ENCODE measurements at regions not wholly inside any gene's neighbourhood (a gene's known extent, or its start where the extent isn't known, plus 50 kb on each side); places are given as distances from the start of the nearest gene placed in this dataset.

DNA sequence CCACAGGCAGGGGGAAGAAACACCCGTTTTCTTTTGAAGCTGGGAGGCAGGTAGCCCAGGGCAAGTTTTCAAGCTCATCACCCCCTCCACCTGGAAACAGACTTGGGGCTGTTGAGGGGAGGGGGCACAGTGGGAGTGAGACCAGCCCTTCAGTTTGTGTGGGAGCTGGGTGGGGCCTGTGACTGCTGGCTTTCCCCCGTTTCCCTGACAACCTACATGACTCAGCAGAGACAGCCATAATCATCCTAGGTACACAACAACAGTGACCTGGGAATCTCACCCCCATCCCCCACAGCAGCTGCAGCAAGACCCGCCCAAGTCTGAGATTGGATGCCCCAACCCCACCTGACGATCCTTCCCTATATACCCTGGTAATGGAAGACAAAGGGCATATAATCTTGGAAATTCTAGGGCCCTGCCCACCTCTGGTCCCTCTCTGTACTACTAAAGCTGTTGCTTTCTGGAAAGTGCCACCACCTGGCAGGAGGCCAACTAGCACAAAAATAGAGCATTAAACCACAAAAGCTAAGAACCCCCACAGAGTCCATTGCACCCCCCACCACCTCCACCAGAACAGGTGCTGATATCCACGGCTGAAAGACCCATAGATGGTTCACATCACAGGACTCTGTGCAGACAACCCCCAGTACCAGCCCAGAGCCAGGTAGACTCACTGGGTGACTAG lies 422.2 kb upstream of the SGO1 start:
- no peak overlapping the region for H3K9ac ChIP-seq (ENCODE audit: low read depth, low read length, poor library complexity, severe bottlenecking)
- no peaks in the 10 kb centered on the region; the same call in 1 of the 2 replicates for H3K9me3 ChIP-seq (ENCODE audit: insufficient read depth, low read depth, low read length)
- no peaks in the 10 kb centered on the region for H3F3A ChIP-seq (ENCODE audit: low read depth)
- no peak for TF ChIP-seq EZH2phosphoT487 (IDR thresholded peaks at IDR 0.05; ENCODE audit: borderline replicate concordance)
- TF ChIP-seq, protein P1, sequence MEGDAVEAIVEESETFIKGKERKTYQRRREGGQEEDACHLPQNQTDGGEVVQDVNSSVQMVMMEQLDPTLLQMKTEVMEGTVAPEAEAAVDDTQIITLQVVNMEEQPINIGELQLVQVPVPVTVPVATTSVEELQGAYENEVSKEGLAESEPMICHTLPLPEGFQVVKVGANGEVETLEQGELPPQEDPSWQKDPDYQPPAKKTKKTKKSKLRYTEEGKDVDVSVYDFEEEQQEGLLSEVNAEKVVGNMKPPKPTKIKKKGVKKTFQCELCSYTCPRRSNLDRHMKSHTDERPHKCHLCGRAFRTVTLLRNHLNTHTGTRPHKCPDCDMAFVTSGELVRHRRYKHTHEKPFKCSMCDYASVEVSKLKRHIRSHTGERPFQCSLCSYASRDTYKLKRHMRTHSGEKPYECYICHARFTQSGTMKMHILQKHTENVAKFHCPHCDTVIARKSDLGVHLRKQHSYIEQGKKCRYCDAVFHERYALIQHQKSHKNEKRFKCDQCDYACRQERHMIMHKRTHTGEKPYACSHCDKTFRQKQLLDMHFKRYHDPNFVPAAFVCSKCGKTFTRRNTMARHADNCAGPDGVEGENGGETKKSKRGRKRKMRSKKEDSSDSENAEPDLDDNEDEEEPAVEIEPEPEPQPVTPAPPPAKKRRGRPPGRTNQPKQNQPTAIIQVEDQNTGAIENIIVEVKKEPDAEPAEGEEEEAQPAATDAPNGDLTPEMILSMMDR (conservative IDR thresholded peaks at IDR 0.05; ENCODE audit: low read length), result no peak
- H3K9me2 ChIP-seq (replicated peaks; ENCODE audit: low read depth, low read length), result no peaks in the 10 kb centered on the region
- no peak overlapping the region for H3K4me2 ChIP-seq (ENCODE audit: low read depth, low read length, poor library complexity, severe bottlenecking)
- no peaks in the 10 kb centered on the region for H3K4me1 ChIP-seq (ENCODE audit: insufficient read depth, low read length, poor library complexity, severe bottlenecking)
- H3K36me3 ChIP-seq (ENCODE audit: insufficient read depth, low read length), result no peaks in the 10 kb centered on the region
- H3K27me3 ChIP-seq (ENCODE audit: insufficient read depth, low read length, poor library complexity, severe bottlenecking), result no peaks in the 10 kb centered on the region
- no peaks in the 10 kb centered on the region for H4K20me1 ChIP-seq (ENCODE audit: insufficient read depth, low read length, poor library complexity, severe bottlenecking)
- no peaks in the 10 kb centered on the region for H3K79me2 ChIP-seq (ENCODE audit: insufficient read depth, low read length)
- no peak overlapping the region for H3K4me3 ChIP-seq (ENCODE audit: low read length, poor library complexity, severe bottlenecking)
- H2AFZ ChIP-seq (ENCODE audit: low read length), result no peak overlapping the region

DNA sequence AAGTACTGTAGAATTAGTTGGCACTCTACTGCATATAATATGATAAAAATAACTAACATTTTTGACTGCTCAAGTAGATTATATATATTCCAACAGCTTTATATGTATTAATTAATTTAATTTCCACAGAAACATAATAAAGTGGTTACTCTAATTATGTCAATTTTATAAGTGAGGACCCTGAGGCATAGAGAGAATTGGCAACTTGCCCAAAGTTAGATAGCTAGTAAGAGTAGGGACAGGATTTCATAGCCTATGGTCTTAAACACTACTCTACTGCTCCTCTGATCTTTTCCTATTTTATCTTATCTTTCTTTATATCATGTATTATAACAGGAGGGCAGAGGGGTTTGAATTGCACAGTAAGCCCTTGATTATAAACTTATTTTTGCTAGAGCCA lies 418.7 kb upstream of the SGO1 start:
- Histone ChIP-seq H3K9ac (ENCODE audit: low read depth, low read length, poor library complexity, severe bottlenecking) (no peak overlapping the region), H3K79me2 (ENCODE audit: insufficient read depth, low read length) (no peaks in the 10 kb centered on the region), H3K4me3 (ENCODE audit: low read length, poor library complexity, severe bottlenecking) (no peak overlapping the region), H3K9me2 (replicated peaks; ENCODE audit: low read depth, low read length) (no peaks in the 10 kb centered on the region), H3K4me2 (ENCODE audit: low read depth, low read length, poor library complexity, severe bottlenecking) (no peak overlapping the region), H3F3A (ENCODE audit: low read depth) (no peaks in the 10 kb centered on the region), H3K36me3 (ENCODE audit: insufficient read depth, low read length) (no peaks in the 10 kb centered on the region), H2AFZ (ENCODE audit: low read length) (no peak overlapping the region), H4K20me1 (ENCODE audit: insufficient read depth, low read length, poor library complexity, severe bottlenecking) (no peaks in the 10 kb centered on the region), H3K4me1 (ENCODE audit: insufficient read depth, low read length, poor library complexity, severe bottlenecking) (no peaks in the 10 kb centered on the region), H3K27me3 (ENCODE audit: insufficient read depth, low read length, poor library complexity, severe bottlenecking) (no peaks in the 10 kb centered on the region), H3K9me3 (ENCODE audit: insufficient read depth, low read depth, low read length) (no peaks in the 10 kb centered on the region)
- TF ChIP-seq, protein P1 (conservative IDR thresholded peaks at IDR 0.05; ENCODE audit: low read length), result no peak
- TF ChIP-seq EZH2phosphoT487 (IDR thresholded peaks at IDR 0.05; ENCODE audit: borderline replicate concordance), result no peak

DNA sequence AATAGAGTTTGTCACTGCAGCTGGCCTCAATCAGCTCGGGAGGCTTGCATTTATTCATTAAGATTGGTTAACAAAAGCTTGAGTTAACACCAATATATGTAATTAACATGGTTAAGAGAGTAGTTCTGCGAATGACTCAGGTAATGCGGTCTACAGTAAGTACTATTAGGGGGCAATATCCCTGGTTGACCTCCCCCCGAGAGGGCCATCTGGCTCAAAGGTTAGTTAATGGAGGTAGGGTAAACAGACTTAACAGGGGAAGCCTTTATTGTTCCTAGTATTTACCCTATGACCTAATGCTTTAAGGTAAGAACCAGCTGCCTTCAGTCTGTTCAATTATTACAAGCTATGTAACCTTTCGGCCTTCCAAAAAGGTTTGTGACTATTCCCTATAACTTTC lies 403.3 kb upstream of the SGO1 start:
- TF ChIP-seq, protein P1 (conservative IDR thresholded peaks at IDR 0.05; ENCODE audit: low read length), result no peak
- no peak for TF ChIP-seq EZH2phosphoT487 (IDR thresholded peaks at IDR 0.05; ENCODE audit: borderline replicate concordance)
- H3K9me3 ChIP-seq (ENCODE audit: insufficient read depth, low read depth, low read length), result no peaks in the 10 kb centered on the region
- no peaks in the 10 kb centered on the region for H3K79me2 ChIP-seq (ENCODE audit: insufficient read depth, low read length)
- H3K4me3 ChIP-seq (ENCODE audit: low read length, poor library complexity, severe bottlenecking), result no peak overlapping the region
- H3K9ac ChIP-seq (ENCODE audit: low read depth, low read length, poor library complexity, severe bottlenecking), result no peak overlapping the region
- no peaks in the 10 kb centered on the region for H3F3A ChIP-seq (ENCODE audit: low read depth)
- no peaks in the 10 kb centered on the region for H4K20me1 ChIP-seq (ENCODE audit: insufficient read depth, low read length, poor library complexity, severe bottlenecking)
- no peak overlapping the region for H3K4me2 ChIP-seq (ENCODE audit: low read depth, low read length, poor library complexity, severe bottlenecking)
- no peaks in the 10 kb centered on the region for H3K36me3 ChIP-seq (ENCODE audit: insufficient read depth, low read length)
- H2AFZ ChIP-seq (ENCODE audit: low read length), result no peak overlapping the region
- no peaks in the 10 kb centered on the region for H3K4me1 ChIP-seq (ENCODE audit: insufficient read depth, low read length, poor library complexity, severe bottlenecking)
- no peaks in the 10 kb centered on the region for H3K27me3 ChIP-seq (ENCODE audit: insufficient read depth, low read length, poor library complexity, severe bottlenecking)
- H3K9me2 ChIP-seq (replicated peaks; ENCODE audit: low read depth, low read length), result no peaks in the 10 kb centered on the region

Measured in Loucy (cell line).